ENCODE measurements at regions not wholly inside any gene's neighbourhood (a gene's known extent, or its start where the extent isn't known, plus 50 kb on each side); places are given as distances from the start of the nearest gene placed in this dataset.

DNA sequence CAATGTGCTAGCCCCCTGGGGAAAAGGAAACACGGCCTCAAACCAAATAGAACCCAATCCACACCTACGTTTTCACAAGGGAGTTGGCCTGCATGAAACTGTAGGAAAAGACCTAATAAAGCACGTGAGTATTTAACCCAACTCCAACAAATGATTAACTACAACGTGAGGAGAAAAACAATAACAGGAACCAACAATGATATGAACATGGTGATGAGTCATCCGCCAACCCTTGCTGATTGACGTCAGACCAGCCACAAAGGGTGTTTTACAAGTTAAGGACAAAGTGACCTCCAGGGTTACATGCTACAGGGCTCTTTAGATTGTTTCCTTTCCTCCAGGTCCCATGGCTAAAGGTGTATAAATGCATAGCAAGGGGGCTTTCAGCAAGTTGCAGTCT is 460.5 kb downstream of the COG6 start (continued):
- TF ChIP-seq NR2C2 (IDR thresholded peaks at IDR 0.05; ENCODE audit: borderline replicate concordance, control insufficient read depth, insufficient read length, low read depth) (no peak), MTA2 (IDR thresholded peaks at IDR 0.05; ENCODE audit: low read depth) (peak; percentile 80), LARP7 (IDR thresholded peaks at IDR 0.05) (no peak), MEF2B (IDR thresholded peaks at IDR 0.05; ENCODE audit: partially characterized antibody, poor library complexity, severe bottlenecking) (peak; percentile 63), NR2F1 (conservative IDR thresholded peaks at IDR 0.05) (peak; percentile 89), USF1 (IDR thresholded peaks at IDR 0.05; ENCODE audit: borderline replicate concordance, extremely low read length, insufficient read depth, low read depth, low read length) (no peak), IKZF2 (IDR thresholded peaks at IDR 0.05) (peak; percentile 88 to 90), ATF2 (IDR thresholded peaks at IDR 0.05; ENCODE audit: low read length) (no peak), E4F1 (IDR thresholded peaks at IDR 0.05; ENCODE audit: borderline replicate concordance, partially characterized antibody) (no peak), FOXM1 (IDR thresholded peaks at IDR 0.05; ENCODE audit: low read depth, low read length) (no peak), TCF12 (IDR thresholded peaks at IDR 0.05; ENCODE audit: low read depth, low read length) (no peak), PKNOX1 (IDR thresholded peaks at IDR 0.05) (peak; percentile 56), BCL11A (IDR thresholded peaks at IDR 0.05; ENCODE audit: low read depth, low read length) (peak; percentile 31; the same call in 1 of the 2 replicates), BHLHE40 (IDR thresholded peaks at IDR 0.05; ENCODE audit: borderline replicate concordance in 1 of 2, low read depth in 2 of 2, low read length in 1 of 2) (peak; percentile 94 to 96), SMARCA5 (IDR thresholded peaks at IDR 0.05) (no peak)
- TF ChIP-seq, protein P1, sequence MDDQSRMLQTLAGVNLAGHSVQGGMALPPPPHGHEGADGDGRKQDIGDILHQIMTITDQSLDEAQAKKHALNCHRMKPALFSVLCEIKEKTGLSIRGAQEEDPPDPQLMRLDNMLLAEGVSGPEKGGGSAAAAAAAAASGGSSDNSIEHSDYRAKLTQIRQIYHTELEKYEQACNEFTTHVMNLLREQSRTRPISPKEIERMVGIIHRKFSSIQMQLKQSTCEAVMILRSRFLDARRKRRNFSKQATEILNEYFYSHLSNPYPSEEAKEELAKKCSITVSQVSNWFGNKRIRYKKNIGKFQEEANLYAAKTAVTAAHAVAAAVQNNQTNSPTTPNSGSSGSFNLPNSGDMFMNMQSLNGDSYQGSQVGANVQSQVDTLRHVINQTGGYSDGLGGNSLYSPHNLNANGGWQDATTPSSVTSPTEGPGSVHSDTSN (IDR thresholded peaks at IDR 0.05; ENCODE audit: insufficient replicate concordance, low read depth, low read length): no peak
- TF ChIP-seq, protein P2, sequence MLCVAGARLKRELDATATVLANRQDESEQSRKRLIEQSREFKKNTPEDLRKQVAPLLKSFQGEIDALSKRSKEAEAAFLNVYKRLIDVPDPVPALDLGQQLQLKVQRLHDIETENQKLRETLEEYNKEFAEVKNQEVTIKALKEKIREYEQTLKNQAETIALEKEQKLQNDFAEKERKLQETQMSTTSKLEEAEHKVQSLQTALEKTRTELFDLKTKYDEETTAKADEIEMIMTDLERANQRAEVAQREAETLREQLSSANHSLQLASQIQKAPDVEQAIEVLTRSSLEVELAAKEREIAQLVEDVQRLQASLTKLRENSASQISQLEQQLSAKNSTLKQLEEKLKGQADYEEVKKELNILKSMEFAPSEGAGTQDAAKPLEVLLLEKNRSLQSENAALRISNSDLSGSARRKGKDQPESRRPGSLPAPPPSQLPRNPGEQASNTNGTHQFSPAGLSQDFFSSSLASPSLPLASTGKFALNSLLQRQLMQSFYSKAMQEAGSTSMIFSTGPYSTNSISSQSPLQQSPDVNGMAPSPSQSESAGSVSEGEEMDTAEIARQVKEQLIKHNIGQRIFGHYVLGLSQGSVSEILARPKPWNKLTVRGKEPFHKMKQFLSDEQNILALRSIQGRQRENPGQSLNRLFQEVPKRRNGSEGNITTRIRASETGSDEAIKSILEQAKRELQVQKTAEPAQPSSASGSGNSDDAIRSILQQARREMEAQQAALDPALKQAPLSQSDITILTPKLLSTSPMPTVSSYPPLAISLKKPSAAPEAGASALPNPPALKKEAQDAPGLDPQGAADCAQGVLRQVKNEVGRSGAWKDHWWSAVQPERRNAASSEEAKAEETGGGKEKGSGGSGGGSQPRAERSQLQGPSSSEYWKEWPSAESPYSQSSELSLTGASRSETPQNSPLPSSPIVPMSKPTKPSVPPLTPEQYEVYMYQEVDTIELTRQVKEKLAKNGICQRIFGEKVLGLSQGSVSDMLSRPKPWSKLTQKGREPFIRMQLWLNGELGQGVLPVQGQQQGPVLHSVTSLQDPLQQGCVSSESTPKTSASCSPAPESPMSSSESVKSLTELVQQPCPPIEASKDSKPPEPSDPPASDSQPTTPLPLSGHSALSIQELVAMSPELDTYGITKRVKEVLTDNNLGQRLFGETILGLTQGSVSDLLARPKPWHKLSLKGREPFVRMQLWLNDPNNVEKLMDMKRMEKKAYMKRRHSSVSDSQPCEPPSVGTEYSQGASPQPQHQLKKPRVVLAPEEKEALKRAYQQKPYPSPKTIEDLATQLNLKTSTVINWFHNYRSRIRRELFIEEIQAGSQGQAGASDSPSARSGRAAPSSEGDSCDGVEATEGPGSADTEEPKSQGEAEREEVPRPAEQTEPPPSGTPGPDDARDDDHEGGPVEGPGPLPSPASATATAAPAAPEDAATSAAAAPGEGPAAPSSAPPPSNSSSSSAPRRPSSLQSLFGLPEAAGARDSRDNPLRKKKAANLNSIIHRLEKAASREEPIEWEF (IDR thresholded peaks at IDR 0.05; ENCODE audit: insufficient replicate concordance, low read depth, low read length): no peak
